ENCODE measurements at regions not wholly inside any gene's neighbourhood (a gene's known extent, or its start where the extent isn't known, plus 50 kb on each side); places are given as distances from the start of the nearest gene placed in this dataset.
"Not testable (repeated sequence)": the region's sequence is repeated elsewhere in the genome, so short reads cannot be mapped to it uniquely, and the experiment has no call there.

DNA sequence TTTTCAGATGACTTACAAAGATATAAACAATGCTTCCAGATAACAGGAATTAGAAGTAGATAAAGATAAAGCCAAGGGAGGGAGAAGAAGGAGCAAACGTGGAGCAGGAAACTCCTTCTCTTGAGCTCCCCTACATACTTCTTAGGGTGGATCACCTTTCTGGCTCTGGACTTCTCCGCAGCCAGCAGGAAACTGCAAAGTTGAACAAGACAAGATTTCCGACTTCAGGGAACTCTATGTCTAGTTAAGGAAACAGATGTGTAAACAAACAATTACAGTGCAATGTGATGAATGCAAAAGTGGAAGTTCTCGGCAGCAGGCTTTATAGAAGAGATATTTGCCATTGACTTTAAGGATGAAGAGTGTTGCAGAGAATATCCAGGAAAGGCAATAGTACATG lies 134.0 kb upstream of the MARCKS start:
- Histone ChIP-seq H3K9ac (ENCODE audit: low read length in 2 of 2) (no peak overlapping the region), H3K4me1 (ENCODE audit: control insufficient read depth, insufficient read depth, low read length) (no peaks in the 10 kb centered on the region), H3K27ac (ENCODE audit: low read length) (no peak overlapping the region), H3K4me3 (ENCODE audit: low read length in 2 of 2) (no peak overlapping the region), H3K27me3 (ENCODE audit: control insufficient read depth in 1 of 2, insufficient read depth in 2 of 2, low read length in 2 of 2) (no peaks in the 10 kb centered on the region), H3K9me3 (ENCODE audit: control insufficient read depth in 2 of 2, low read length in 2 of 2) (no peaks in the 10 kb centered on the region), H3K36me3 (ENCODE audit: control insufficient read depth in 2 of 2, insufficient read depth in 2 of 2, low read length in 2 of 2) (no peaks in the 10 kb centered on the region)

GRCh38 chr6:113724927-113725326 lies 132.2 kb upstream of the MARCKS start:
- H3K36me3 ChIP-seq (ENCODE audit: control insufficient read depth in 2 of 2, insufficient read depth in 2 of 2, low read length in 2 of 2); H3K9me3 ChIP-seq (ENCODE audit: control insufficient read depth in 2 of 2, low read length in 2 of 2); H3K27ac ChIP-seq (ENCODE audit: low read length); H3K9ac ChIP-seq (ENCODE audit: low read length in 2 of 2); H3K4me1 ChIP-seq (ENCODE audit: control insufficient read depth, insufficient read depth, low read length); H3K27me3 ChIP-seq (ENCODE audit: control insufficient read depth in 1 of 2, insufficient read depth in 2 of 2, low read length in 2 of 2); H3K4me3 ChIP-seq (ENCODE audit: low read length in 2 of 2): not testable (repeated sequence)

DNA sequence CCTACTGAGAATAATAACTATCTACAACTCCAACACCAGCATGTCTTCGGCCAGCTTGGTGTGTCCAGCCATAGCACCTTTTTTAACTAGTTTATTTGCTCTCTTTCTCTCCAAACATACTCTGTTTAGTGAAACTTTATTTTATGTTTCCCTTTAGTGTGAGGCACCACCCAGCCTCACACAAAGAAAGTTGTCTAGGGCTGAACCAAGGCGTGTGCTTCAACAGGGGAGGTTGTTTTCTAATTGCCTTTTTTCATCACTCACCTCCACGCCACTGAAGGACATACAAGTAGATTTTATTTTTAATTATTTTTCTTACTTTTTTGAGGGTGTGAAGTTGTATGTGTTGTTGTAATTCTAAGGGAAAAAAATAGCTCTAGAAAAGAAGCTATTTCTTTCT lies 125.6 kb upstream of the MARCKS start:
- Histone ChIP-seq H3K4me3 (ENCODE audit: low read length in 2 of 2) (no peak overlapping the region), H3K9ac (ENCODE audit: low read length in 2 of 2) (no peak overlapping the region), H3K4me1 (ENCODE audit: control insufficient read depth, insufficient read depth, low read length) (peaks cover 3% of the 10 kb centered on the region), H3K36me3 (ENCODE audit: control insufficient read depth in 2 of 2, insufficient read depth in 2 of 2, low read length in 2 of 2) (no peaks in the 10 kb centered on the region), H3K27ac (ENCODE audit: low read length) (no peak overlapping the region), H3K9me3 (ENCODE audit: control insufficient read depth in 2 of 2, low read length in 2 of 2) (no peaks in the 10 kb centered on the region), H3K27me3 (ENCODE audit: control insufficient read depth in 1 of 2, insufficient read depth in 2 of 2, low read length in 2 of 2) (no peaks in the 10 kb centered on the region)

DNA sequence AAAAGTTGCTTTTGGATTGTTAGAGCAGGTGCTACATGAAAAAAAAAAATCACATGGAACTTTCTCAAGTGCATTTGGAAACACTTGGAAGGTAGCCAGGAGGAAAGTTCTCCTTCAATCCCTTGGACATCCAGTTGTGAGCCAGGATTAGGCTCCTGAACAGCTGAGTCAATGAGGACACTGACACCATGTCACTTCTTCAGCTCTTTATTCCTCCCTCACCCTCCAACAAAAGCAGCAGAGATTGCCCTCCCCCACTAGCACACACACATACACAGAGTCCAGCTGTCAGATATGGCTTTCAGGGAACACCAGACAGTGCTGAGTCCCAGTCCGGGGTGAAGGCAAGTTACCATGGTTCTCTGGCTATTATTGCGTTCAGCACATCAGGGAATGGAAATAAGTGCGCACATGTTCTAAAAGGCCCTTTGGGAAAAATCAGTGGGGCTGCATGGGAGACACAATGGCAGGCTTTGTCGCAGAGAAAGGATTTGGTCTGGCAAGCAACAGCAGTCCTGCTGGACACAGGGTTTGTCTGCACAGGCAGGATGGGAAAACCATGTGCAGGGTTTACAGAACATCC lies 124.7 kb upstream of the MARCKS start:
- H3K36me3 ChIP-seq (ENCODE audit: control insufficient read depth in 2 of 2, insufficient read depth in 2 of 2, low read length in 2 of 2) = no peaks in the 10 kb centered on the region
- H3K4me1 ChIP-seq (ENCODE audit: control insufficient read depth, insufficient read depth, low read length) = peaks cover 3% of the 10 kb centered on the region
- H3K27me3 ChIP-seq (ENCODE audit: control insufficient read depth in 1 of 2, insufficient read depth in 2 of 2, low read length in 2 of 2) = no peaks in the 10 kb centered on the region
- no peak overlapping the region for H3K9ac ChIP-seq (ENCODE audit: low read length in 2 of 2)
- H3K27ac ChIP-seq (ENCODE audit: low read length) = no peak overlapping the region
- no peak overlapping the region for H3K4me3 ChIP-seq (ENCODE audit: low read length in 2 of 2)
- H3K9me3 ChIP-seq (ENCODE audit: control insufficient read depth in 2 of 2, low read length in 2 of 2) = no peaks in the 10 kb centered on the region

- no peak overlapping the region for H3K27ac ChIP-seq (ENCODE audit: low read length)
- peaks cover 3% of the 10 kb centered on the region for H3K4me1 ChIP-seq (ENCODE audit: control insufficient read depth, insufficient read depth, low read length)
- no peaks in the 10 kb centered on the region for H3K27me3 ChIP-seq (ENCODE audit: control insufficient read depth in 1 of 2, insufficient read depth in 2 of 2, low read length in 2 of 2)
- H3K9me3 ChIP-seq (ENCODE audit: control insufficient read depth in 2 of 2, low read length in 2 of 2) = no peaks in the 10 kb centered on the region
- no peak overlapping the region for H3K9ac ChIP-seq (ENCODE audit: low read length in 2 of 2)
- no peaks in the 10 kb centered on the region for H3K36me3 ChIP-seq (ENCODE audit: control insufficient read depth in 2 of 2, insufficient read depth in 2 of 2, low read length in 2 of 2)
- no peak overlapping the region for H3K4me3 ChIP-seq (ENCODE audit: low read length in 2 of 2)
Observed at GRCh38 chr6:113733381-113733780, 123.8 kb upstream of the MARCKS start.

DNA sequence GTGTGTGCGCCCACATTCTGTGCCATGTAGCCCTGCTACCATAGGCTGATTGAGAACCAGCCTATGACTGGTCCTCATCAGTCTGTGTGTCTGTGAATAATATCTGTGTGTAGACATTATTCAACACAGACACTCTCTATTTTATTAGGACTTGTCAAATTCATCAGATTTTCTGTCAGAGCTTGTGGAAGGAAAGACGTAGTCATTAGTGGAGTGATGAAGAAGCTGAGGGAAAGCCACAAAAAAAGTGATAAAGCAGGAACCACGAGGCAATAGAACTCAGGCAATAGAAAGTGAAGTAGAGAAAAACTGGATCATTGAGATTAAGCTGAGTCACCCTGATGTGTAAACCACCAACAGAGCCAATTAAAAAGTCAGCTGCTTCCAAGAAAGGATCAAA lies 122.2 kb upstream of the MARCKS start:
- no peaks in the 10 kb centered on the region for H3K36me3 ChIP-seq (ENCODE audit: control insufficient read depth in 2 of 2, insufficient read depth in 2 of 2, low read length in 2 of 2)
- H3K9ac ChIP-seq (ENCODE audit: low read length in 2 of 2) = no peak overlapping the region
- peaks cover 3% of the 10 kb centered on the region for H3K4me1 ChIP-seq (ENCODE audit: control insufficient read depth, insufficient read depth, low read length)
- H3K27ac ChIP-seq (ENCODE audit: low read length) = no peak overlapping the region
- no peak overlapping the region for H3K4me3 ChIP-seq (ENCODE audit: low read length in 2 of 2)
- no peaks in the 10 kb centered on the region for H3K27me3 ChIP-seq (ENCODE audit: control insufficient read depth in 1 of 2, insufficient read depth in 2 of 2, low read length in 2 of 2)
- no peaks in the 10 kb centered on the region for H3K9me3 ChIP-seq (ENCODE audit: control insufficient read depth in 2 of 2, low read length in 2 of 2)

GRCh38 chr6:113735491-113735890 lies 121.7 kb upstream of the MARCKS start:
- H3K9me3 ChIP-seq (ENCODE audit: control insufficient read depth in 2 of 2, low read length in 2 of 2) = no peaks in the 10 kb centered on the region
- no peaks in the 10 kb centered on the region for H3K36me3 ChIP-seq (ENCODE audit: control insufficient read depth in 2 of 2, insufficient read depth in 2 of 2, low read length in 2 of 2)
- H3K4me1 ChIP-seq (ENCODE audit: control insufficient read depth, insufficient read depth, low read length) = peaks cover 3% of the 10 kb centered on the region
- H3K9ac ChIP-seq (ENCODE audit: low read length in 2 of 2) = no peak overlapping the region
- no peaks in the 10 kb centered on the region for H3K27me3 ChIP-seq (ENCODE audit: control insufficient read depth in 1 of 2, insufficient read depth in 2 of 2, low read length in 2 of 2)
- H3K4me3 ChIP-seq (ENCODE audit: low read length in 2 of 2) = no peak overlapping the region
- H3K27ac ChIP-seq (ENCODE audit: low read length) = no peak overlapping the region

- Histone ChIP-seq H3K36me3 (ENCODE audit: control insufficient read depth in 2 of 2, insufficient read depth in 2 of 2, low read length in 2 of 2) (no peaks in the 10 kb centered on the region), H3K27ac (ENCODE audit: low read length) (no peak overlapping the region), H3K9me3 (ENCODE audit: control insufficient read depth in 2 of 2, low read length in 2 of 2) (no peaks in the 10 kb centered on the region), H3K4me1 (ENCODE audit: control insufficient read depth, insufficient read depth, low read length) (peaks cover 3% of the 10 kb centered on the region), H3K27me3 (ENCODE audit: control insufficient read depth in 1 of 2, insufficient read depth in 2 of 2, low read length in 2 of 2) (no peaks in the 10 kb centered on the region), H3K9ac (ENCODE audit: low read length in 2 of 2) (no peak overlapping the region), H3K4me3 (ENCODE audit: low read length in 2 of 2) (no peak overlapping the region)
Observed at GRCh38 chr6:113736978-113737377, 120.2 kb upstream of the MARCKS start.

GRCh38 chr6:113739041-113739655 lies 118.0 kb upstream of the MARCKS start:
- Histone ChIP-seq H3K9ac (ENCODE audit: low read length in 2 of 2) (no peak overlapping the region), H3K9me3 (ENCODE audit: control insufficient read depth in 2 of 2, low read length in 2 of 2) (no peaks in the 10 kb centered on the region), H3K4me3 (ENCODE audit: low read length in 2 of 2) (no peak overlapping the region), H3K27ac (ENCODE audit: low read length) (no peak overlapping the region), H3K36me3 (ENCODE audit: control insufficient read depth in 2 of 2, insufficient read depth in 2 of 2, low read length in 2 of 2) (no peaks in the 10 kb centered on the region), H3K4me1 (ENCODE audit: control insufficient read depth, insufficient read depth, low read length) (no peaks in the 10 kb centered on the region), H3K27me3 (ENCODE audit: control insufficient read depth in 1 of 2, insufficient read depth in 2 of 2, low read length in 2 of 2) (no peaks in the 10 kb centered on the region)

DNA sequence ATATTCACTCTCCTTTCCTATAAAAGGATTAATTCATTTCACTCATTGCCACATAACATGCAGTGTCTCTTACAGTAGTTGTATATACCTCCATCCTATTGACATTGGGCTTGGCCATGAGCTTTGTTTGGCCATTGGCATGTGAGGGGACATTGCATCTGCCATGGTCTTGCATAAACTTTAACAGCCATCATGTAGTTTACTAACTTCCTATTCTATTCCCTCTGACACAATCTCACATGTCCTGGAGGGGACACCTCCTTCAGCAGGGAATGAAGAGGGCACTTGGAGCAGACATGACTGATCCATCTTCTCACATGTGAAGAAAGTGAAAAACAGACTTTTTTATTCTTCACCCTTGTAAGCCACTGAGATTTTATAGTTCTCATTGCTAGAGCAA lies 115.5 kb upstream of the MARCKS start:
- Histone ChIP-seq H3K27me3 (ENCODE audit: control insufficient read depth in 1 of 2, insufficient read depth in 2 of 2, low read length in 2 of 2) (no peaks in the 10 kb centered on the region), H3K27ac (ENCODE audit: low read length) (no peak overlapping the region), H3K9me3 (ENCODE audit: control insufficient read depth in 2 of 2, low read length in 2 of 2) (no peaks in the 10 kb centered on the region), H3K4me3 (ENCODE audit: low read length in 2 of 2) (no peak overlapping the region), H3K4me1 (ENCODE audit: control insufficient read depth, insufficient read depth, low read length) (no peaks in the 10 kb centered on the region), H3K36me3 (ENCODE audit: control insufficient read depth in 2 of 2, insufficient read depth in 2 of 2, low read length in 2 of 2) (no peaks in the 10 kb centered on the region), H3K9ac (ENCODE audit: low read length in 2 of 2) (no peak overlapping the region)

- no peak overlapping the region for H3K4me3 ChIP-seq (ENCODE audit: low read length in 2 of 2)
- no peaks in the 10 kb centered on the region for H3K9me3 ChIP-seq (ENCODE audit: control insufficient read depth in 2 of 2, low read length in 2 of 2)
- no peak overlapping the region for H3K9ac ChIP-seq (ENCODE audit: low read length in 2 of 2)
- no peaks in the 10 kb centered on the region for H3K36me3 ChIP-seq (ENCODE audit: control insufficient read depth in 2 of 2, insufficient read depth in 2 of 2, low read length in 2 of 2)
- H3K27ac ChIP-seq (ENCODE audit: low read length) = no peak overlapping the region
- no peaks in the 10 kb centered on the region for H3K27me3 ChIP-seq (ENCODE audit: control insufficient read depth in 1 of 2, insufficient read depth in 2 of 2, low read length in 2 of 2)
- no peaks in the 10 kb centered on the region for H3K4me1 ChIP-seq (ENCODE audit: control insufficient read depth, insufficient read depth, low read length)
Observed at GRCh38 chr6:113742342-113742741, 114.8 kb upstream of the MARCKS start.
